Adipose tissue (tissue), 3 donors: ENCODE measurements at regions not wholly inside any gene's neighbourhood (a gene's known extent, or its start where the extent isn't known, plus 50 kb on each side); places are given as distances from the start of the nearest gene placed in this dataset.

ENCODE experiments used
- H3K27ac ChIP-seq: one replicate; pipeline ENCODE4 v1.5.1; 2013; ENCODE audit warnings: low read depth, low read length
- WGBS, 3 donors: extraction: QIAGEN DNeasy Blood & Tissue Kit; methylation state at CpG; one replicate each; pipeline ENCODE4 v1.1.7; 2013; 5-methylcytosine and 5-hydroxymethylcytosine counted together
- donor health status: healthy with polysubstance abuse.
- donor health status: Bipolar disorder and iron deficiency.
- donor health status: healthy.

DNA sequence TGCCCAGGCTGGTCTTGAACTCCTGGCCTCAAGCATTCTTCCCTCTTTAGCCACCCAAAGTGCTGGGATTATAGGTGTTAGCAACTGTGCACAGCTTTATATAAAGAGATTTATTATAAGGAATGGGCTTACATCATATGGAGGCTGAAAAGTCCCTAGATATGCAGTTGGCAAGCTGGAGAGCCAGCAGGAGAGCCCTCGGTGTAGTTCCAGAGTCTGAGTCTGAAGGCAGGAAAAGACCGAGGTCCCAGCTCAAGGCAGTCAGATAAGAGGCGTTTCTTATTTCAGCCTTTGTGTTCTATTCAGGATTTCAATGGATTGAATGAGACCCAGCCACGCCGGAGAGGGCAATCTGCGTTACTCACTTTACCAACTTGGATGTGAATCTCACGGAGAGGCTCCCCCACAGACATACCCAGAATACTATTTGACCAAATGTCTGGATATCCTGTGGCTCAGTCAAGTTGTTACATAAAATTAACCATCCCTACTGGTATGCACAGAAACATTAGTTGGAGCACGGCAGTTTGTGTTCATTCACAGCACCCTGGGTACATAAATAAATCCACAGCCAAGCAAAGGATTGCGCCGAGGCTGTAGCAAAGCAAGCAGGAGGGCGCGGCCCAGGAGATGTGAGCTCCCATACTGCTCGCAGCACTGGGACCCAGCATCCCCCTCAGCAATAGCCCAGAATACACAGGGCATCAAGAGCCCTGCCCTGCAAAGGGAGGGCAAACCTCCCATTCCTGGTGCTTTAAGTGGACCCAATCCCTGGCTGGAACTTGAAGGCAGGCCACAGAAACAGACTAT, 158.4 kb upstream of the ZNF32 start:
- no peak overlapping the region for H3K27ac ChIP-seq
- 86 to 91% (median 87%) methylated on average over 13 of the region's 13 CpGs for WGBS, 3 donors

- 66 to 83% (median 78%) methylated on average over 7 of the region's 7 CpGs for WGBS, 3 donors
- no peak overlapping the region for H3K27ac ChIP-seq
Measured at GRCh38 chr10:43803791-43804190, 155.1 kb upstream of the ZNF32 start.

DNA sequence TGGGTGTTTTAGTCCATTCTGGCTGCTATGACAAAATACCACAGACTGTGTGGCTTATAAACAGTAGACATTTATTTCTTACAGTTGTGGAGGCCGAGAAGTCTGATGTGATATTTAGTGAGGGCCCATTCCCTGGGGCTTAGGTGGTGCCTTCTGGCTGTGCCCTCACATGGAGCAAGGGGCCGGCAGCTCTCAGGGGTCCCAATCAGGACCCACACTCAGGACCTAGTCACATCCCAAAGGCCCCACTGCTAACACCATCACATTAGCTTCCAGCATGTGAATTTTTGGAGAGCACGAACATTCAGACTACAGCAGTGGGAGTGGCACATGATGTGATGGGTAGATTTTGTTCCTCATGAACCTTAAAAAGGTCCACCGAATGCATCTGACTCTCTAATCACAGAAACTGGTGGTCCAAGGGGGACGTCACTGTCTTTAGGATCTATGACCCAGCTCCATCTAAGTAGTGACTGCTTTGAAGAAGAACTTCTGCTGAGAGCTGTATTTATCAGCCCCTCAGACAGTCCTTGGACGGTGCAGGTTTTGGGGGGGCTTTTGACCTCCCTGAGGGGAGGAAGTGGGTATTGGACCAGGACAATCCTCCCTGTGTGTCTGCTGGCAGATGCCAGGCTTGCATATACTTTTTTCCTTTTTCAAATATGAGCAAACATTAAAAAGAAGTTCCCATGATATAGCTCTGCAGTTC, 154.5 kb upstream of the ZNF32 start:
- no peak overlapping the region for H3K27ac ChIP-seq
- 92 to 95% (median 94%) methylated on average over 6 of the region's 6 CpGs for WGBS, 3 donors

GRCh38 chr10:43801626-43802025, 152.9 kb upstream of the ZNF32 start:
- no peak overlapping the region for H3K27ac ChIP-seq
- 91 to 93% (median 92%) methylated on average over 3 of the region's 3 CpGs for WGBS, 3 donors

DNA sequence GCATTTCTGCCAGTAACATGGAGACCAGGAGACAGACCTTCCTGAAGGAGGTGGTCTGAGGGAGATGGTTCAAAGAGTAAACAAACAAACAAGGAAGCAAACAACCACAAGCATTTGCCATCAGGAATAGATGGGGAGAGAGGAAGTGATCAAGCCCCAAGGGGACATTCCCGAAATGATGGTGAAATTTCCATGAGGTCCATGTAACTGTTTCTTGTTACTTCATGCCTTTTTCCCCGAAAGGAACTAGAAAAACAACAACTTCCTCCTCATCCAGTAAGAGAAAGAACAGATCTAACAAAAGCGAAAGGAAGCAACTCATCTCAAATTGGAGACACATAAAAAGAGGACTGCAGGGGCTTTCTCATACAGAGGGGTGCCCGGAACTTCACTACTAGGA, 152.5 kb upstream of the ZNF32 start:
- no peak overlapping the region for H3K27ac ChIP-seq

DNA sequence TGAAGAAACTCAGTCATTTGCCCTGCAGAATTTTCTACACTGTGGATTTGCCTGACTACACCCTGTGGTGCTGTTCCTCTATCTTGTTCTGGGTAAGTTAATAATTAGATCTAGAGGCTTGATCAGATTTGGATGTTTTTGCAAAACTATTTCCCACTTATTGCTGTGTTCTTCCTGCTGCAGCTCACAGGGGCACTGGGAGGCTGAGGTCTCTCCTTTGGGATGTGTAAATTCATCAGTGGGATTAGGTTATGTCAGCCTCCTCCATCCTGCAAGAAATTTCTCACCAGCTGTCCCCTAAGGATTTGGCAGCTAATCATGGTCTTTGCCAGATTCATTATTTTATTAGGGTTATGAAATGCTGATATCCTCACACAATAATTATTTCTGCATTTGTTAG, 148.1 kb upstream of the ZNF32 start:
- H3K27ac ChIP-seq: no peak overlapping the region

More for the DNA sequence above, 152.5 kb upstream of the ZNF32 start:
- WGBS, 3 donors: 43 to 81% (median 47%) methylated on average over 4 of the region's 4 CpGs

DNA sequence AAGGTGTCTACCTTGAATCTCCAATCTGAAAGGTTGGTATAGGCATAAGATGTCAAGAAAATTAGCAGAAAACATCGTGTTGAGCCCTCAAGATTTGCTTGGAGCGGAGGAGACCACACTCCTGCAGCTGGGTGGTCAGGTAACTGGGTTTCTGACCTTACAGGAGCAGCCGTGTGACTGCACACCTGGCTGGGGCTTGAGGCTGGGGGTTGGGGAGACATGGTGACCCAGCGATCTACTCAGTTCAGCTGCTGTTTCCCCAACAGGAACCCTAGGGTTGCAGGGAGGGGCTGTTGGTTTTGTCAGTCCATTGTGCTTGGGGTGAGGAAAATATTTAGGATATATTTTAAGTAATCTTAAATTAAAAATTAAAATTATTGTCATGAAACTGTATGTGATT, 147.0 kb upstream of the ZNF32 start:
- H3K27ac ChIP-seq: no peak overlapping the region
- 88 to 92% (median 91%) methylated on average over 4 of the region's 4 CpGs for WGBS, 3 donors

DNA sequence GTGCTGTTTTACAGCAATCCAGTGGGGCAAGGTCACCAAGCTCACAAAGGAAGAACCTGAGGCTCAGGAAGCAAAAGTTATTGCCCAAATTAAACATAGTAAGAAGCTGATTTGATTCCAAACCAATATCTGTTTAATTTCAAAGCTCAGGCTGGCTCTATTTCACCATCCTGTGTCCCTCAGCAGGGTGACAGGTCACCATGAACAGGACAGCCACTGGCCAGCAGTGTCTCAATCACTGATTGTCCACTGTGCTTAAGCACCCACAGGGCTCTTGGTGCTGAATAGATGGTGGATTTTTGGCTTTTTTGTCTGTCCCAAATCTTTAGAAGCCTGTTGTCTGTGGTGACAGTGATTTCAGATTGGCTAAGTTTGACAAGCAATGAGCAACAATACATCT, 146.4 kb upstream of the ZNF32 start:
- H3K27ac ChIP-seq: no peak overlapping the region

DNA sequence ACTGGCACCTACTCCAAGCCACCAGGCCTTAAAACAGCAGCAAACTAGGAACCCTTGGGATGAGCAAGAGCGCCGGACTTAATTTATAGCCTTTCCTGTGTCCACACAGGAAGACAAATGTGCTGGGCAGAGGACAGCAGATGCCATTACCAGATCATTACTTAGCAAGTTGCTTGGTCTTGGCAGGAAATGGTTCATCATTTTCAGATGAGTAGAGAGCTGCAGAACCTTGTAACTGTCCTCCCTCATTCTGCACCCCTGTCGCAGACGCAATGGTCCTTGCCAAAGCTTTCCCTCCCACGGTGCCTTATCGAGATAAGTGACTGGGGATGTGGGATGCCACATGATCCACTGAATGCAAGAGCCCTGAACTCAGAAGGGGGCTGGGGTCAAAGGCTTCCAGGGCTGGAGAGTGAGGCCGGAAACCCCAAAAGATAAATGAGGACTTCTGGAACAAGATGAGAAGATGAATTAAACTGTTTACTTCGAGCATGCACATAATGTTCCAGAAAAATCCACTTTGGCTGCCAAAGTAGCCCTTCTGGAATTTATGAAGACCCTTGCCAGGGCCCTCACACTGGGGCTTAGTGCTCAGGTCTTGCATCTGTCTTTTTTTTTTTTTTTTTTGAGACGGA, 145.6 kb upstream of the ZNF32 start:
- H3K27ac ChIP-seq: no peak overlapping the region
- 56 to 80% (median 63%) methylated on average over 8 to 9 of the region's 9 CpGs for WGBS, 3 donors

DNA sequence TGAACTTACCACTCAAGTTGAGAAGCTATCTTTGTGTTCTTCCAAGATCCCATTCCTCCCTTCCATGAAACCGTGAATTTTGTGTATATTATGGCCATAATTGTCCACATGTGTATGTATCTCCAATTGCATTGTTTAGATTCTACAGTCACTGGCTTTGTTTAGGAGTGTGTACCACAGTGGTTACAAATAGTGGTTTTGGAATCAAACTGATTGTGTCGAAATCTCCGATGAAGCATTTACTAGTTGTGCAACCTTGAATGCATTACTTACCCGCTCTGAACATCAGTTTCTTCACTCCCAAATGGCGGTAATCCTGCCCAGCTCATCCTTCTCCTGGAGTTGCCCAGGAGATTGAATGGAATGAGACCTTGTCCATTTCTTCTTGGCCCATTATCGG, 145.0 kb upstream of the ZNF32 start:
- H3K27ac ChIP-seq: no peak overlapping the region
- WGBS, 3 donors: 52 to 84% (median 52%) methylated on average over 6 of the region's 6 CpGs

DNA sequence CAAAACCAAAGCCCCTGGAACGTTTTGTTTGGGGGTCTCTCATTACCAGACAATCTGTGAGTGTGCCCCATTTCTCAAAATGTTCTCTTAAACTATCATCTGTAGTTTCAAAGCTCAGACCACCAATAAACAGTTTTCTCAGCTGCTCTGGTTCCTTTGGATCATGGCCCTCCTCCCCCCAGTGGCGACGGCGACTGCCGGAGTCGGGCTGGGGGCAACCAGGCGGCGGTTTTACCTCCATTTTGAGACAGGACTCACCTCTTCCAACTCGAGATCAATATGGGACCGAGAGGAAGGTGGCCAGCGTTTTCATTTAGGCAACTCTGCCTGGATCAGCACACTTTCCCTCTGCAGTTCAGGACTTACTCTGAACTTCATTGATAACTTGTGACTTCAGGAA, 141.5 kb upstream of the ZNF32 start:
- WGBS, 3 donors: 91 to 96% (median 93%) methylated on average over 11 of the region's 11 CpGs
- H3K27ac ChIP-seq: no peak overlapping the region

DNA sequence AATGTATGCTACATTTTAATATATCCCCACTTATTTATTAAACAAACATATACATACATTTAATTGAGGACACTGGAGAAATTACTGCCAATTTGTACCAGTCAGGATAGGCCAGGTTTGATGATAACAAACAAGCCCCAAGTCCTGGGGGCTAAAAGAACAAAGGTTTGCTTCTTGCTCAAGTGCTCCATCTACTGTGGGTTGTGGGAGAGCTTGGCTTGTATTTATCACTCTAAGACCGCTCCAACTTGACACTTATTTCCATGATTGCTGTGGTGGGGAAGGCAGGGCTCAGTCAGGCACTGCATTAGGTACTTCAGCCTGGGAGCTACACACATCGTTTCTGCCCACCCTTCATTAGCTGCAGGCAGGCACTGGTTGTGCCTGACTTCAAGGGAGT, 136.6 kb upstream of the ZNF32 start:
- no peak overlapping the region for H3K27ac ChIP-seq
- 64 to 76% (median 67%) methylated on average over 2 of the region's 2 CpGs for WGBS, 3 donors

GRCh38 chr10:43782814-43783213, 134.1 kb upstream of the ZNF32 start:
- 97 to 99% (median 98%) methylated on average over 6 of the region's 6 CpGs for WGBS, 3 donors
- H3K27ac ChIP-seq: no peak overlapping the region

DNA sequence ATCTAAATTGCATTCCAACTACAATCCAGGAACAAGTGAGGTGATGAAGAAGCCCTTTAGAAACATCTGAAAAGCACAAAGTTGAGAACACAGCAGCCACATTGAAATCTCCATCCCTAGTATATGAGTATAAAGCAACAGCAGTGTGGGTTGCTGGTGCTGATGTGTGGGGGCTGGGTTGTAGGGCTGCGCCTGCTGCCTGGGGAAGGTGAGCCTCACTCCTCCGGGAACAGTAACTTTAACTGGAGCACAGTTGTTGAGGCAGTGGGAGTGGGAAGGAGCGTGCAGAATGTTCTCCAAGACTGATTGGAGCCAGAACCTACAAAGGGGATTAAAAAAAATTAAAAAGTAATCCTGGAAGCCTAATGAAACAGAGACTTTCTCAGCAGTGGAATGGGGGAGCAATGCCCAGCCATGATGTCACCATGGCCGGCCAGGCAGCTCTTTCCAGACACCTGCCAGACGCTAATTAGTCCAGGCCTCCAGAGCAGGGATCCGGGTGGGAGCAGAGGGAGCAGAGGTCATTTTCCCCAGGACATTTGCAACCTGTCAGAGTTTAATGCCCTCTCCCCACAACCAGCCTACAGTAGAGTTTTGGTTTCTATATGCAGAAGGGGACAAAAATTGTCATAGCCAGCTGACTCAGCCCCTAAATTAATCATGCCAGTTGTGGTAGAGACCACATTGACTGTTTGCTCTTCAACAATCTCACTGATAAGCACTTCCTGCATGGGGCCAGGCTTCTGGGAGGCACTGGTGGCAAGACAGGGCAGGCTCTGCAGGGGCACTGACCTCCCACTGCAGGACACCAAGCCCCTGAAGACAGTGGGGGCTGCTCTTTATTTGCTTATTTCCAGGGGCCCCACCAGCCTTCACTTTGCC, 133.0 kb upstream of the ZNF32 start:
- no peak overlapping the region for H3K27ac ChIP-seq
- 61 to 77% (median 75%) methylated on average over 6 of the region's 6 CpGs for WGBS, 3 donors

DNA sequence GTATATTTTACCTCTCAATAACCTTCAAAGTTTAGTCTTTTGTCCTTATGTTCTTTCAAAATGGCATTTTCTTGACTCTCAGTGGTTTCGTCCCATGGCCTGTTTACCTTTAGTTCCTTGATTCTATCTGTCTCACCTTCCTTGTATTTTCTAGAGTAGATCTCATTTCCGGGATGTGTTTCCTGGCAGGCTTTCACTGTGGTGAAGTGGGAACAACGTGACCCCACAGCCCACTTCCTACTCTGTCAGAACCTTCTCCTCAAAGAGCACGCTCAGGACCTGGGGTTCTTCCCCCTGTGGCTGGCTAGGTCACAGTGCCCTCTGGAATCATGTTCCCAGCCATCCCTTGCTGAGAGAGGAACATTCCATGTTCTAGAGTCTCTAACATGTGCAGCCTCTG, 129.9 kb upstream of the ZNF32 start:
- no peak overlapping the region for H3K27ac ChIP-seq
- 42 to 79% (median 50%) methylated on average over 4 of the region's 4 CpGs for WGBS, 3 donors

GRCh38 chr10:43775384-43775783, 126.7 kb upstream of the ZNF32 start:
- 85 to 93% (median 92%) methylated on average over 12 of the region's 12 CpGs for WGBS, 3 donors
- no peak overlapping the region for H3K27ac ChIP-seq

GRCh38 chr10:43774234-43774769, 125.6 kb upstream of the ZNF32 start:
- 49 to 61% (median 56%) methylated on average over 5 of the region's 5 CpGs for WGBS, 3 donors
- no peak overlapping the region for H3K27ac ChIP-seq

GRCh38 chr10:43773736-43774135, 125.1 kb upstream of the ZNF32 start:
- no peak overlapping the region for H3K27ac ChIP-seq
- 33 to 64% (median 59%) methylated on average over 1 of the region's 1 CpG for WGBS, 3 donors
